Left hindlimb (tissue), 1 donor: ENCODE measurements at regions not wholly inside any gene's neighbourhood (a gene's known extent, or its start where the extent isn't known, plus 50 kb on each side); places are given as distances from the start of the nearest gene placed in this dataset.
"Not testable (repeated sequence)": the region's sequence is repeated elsewhere in the genome, so short reads cannot be mapped to it uniquely, and the experiment has no call there.

Experiments
- DNase-seq: peaks from one replicate; pipeline ENCODE4 v3.0.0-alpha.2; 2018

GRCh38 chr3:74039105-74039504 is 414.4 kb upstream of the PDZRN3 start:
- no peak for DNase-seq

- no peak for DNase-seq
Observed at GRCh38 chr3:74036568-74036967, 411.8 kb upstream of the PDZRN3 start.

GRCh38 chr3:74036102-74036501 is 411.4 kb upstream of the PDZRN3 start:
- no peak for DNase-seq

GRCh38 chr3:74033806-74034205 is 409.1 kb upstream of the PDZRN3 start:
- DNase-seq, result no peak

GRCh38 chr3:74033381-74033780 is 408.6 kb upstream of the PDZRN3 start:
- no peak for DNase-seq

GRCh38 chr3:74027121-74027520 is 402.4 kb upstream of the PDZRN3 start:
- no peak for DNase-seq

- no peak for DNase-seq
Observed at GRCh38 chr3:74023395-74023794, 398.7 kb upstream of the PDZRN3 start.

- no peak for DNase-seq
Observed at GRCh38 chr3:74021449-74021848, 396.7 kb upstream of the PDZRN3 start.

GRCh38 chr3:74009961-74010844 is 385.5 kb upstream of the PDZRN3 start:
- no peak for DNase-seq

GRCh38 chr3:74004386-74004785 is 379.6 kb upstream of the PDZRN3 start:
- peak; percentile 30 for DNase-seq

GRCh38 chr3:74003734-74004133 is 379.0 kb upstream of the PDZRN3 start:
- DNase-seq, result no peak

- no peak for DNase-seq
Observed at GRCh38 chr3:74001436-74001835, 376.7 kb upstream of the PDZRN3 start.

- DNase-seq, result no peak
Observed at GRCh38 chr3:74000725-74001124, 376.0 kb upstream of the PDZRN3 start.

- DNase-seq, result no peak
Observed at GRCh38 chr3:73999501-73999900, 374.8 kb upstream of the PDZRN3 start.

GRCh38 chr3:73990691-73991090 is 365.9 kb upstream of the PDZRN3 start:
- DNase-seq, result not testable (repeated sequence)

- no peak for DNase-seq
Observed at GRCh38 chr3:73966733-73967132, 342.0 kb upstream of the PDZRN3 start.

GRCh38 chr3:73964818-73965217 is 340.1 kb upstream of the PDZRN3 start:
- DNase-seq, result no peak

GRCh38 chr3:73955494-73956070 is 330.8 kb upstream of the PDZRN3 start:
- no peak for DNase-seq

- DNase-seq, result no peak
Observed at GRCh38 chr3:73954506-73954905, 329.8 kb upstream of the PDZRN3 start.

- no peak for DNase-seq
Observed at GRCh38 chr3:73952781-73953180, 328.0 kb upstream of the PDZRN3 start.

- no peak for DNase-seq
Observed at GRCh38 chr3:73950865-73951558, 326.3 kb upstream of the PDZRN3 start.

GRCh38 chr3:73945541-73945940 is 320.8 kb upstream of the PDZRN3 start:
- no peak for DNase-seq

- DNase-seq, result no peak
Observed at GRCh38 chr3:73939985-73940384, 315.2 kb upstream of the PDZRN3 start.

- DNase-seq, result no peak
Observed at GRCh38 chr3:73933585-73933984, 308.8 kb upstream of the PDZRN3 start.
